Islet precursor cell (in vitro differentiated cells): ENCODE measurements at regions not wholly inside any gene's neighbourhood (a gene's known extent, or its start where the extent isn't known, plus 50 kb on each side); places are given as distances from the start of the nearest gene placed in this dataset.
"Not testable (repeated sequence)": the region's sequence is repeated elsewhere in the genome, so short reads cannot be mapped to it uniquely, and the experiment has no call there.

Experiments
- DNase-seq: peaks from one replicate; pipeline ENCODE4 v3.0.0-alpha.2; 2018

- no peak for DNase-seq
These were observed 613.5 kb downstream of the IQCM start for GRCh38 chr4:149202117-149202516.

GRCh38 chr4:149199594-149199993 lies 616.0 kb downstream of the IQCM start:
- DNase-seq = no peak

GRCh38 chr4:149194061-149194460 lies 621.6 kb downstream of the IQCM start:
- no peak for DNase-seq

- DNase-seq = no peak
These were observed 627.9 kb downstream of the IQCM start for GRCh38 chr4:149187726-149188125.

- DNase-seq = no peak
These were observed 632.0 kb downstream of the IQCM start for GRCh38 chr4:149183638-149184037.

- DNase-seq = not testable (repeated sequence)
These were observed 634.2 kb downstream of the IQCM start for GRCh38 chr4:149181459-149181858.

GRCh38 chr4:149176039-149176438 lies 639.6 kb downstream of the IQCM start:
- peak; percentile 61 for DNase-seq

- DNase-seq = no peak
These were observed 640.1 kb downstream of the IQCM start for GRCh38 chr4:149175549-149175948.

GRCh38 chr4:149173241-149174013 lies 642.2 kb downstream of the IQCM start:
- no peak for DNase-seq

GRCh38 chr4:149168645-149169044 lies 647.0 kb downstream of the IQCM start:
- no peak for DNase-seq

GRCh38 chr4:149166876-149167275 lies 648.8 kb downstream of the IQCM start:
- DNase-seq = no peak

GRCh38 chr4:149166365-149166764 lies 649.3 kb downstream of the IQCM start:
- DNase-seq = no peak

- DNase-seq = peak; percentile 80
These were observed 651.4 kb downstream of the IQCM start for GRCh38 chr4:149164282-149164681.

GRCh38 chr4:149161247-149161646 lies 654.4 kb downstream of the IQCM start:
- DNase-seq = no peak

- no peak for DNase-seq
These were observed 655.3 kb downstream of the IQCM start for GRCh38 chr4:149160370-149160769.

GRCh38 chr4:149158817-149159216 lies 656.8 kb downstream of the IQCM start:
- DNase-seq = no peak

GRCh38 chr4:149145803-149146202 lies 669.8 kb downstream of the IQCM start:
- DNase-seq = no peak

GRCh38 chr4:149144060-149144459 lies 671.6 kb downstream of the IQCM start:
- no peak for DNase-seq

- DNase-seq = no peak
These were observed 674.3 kb downstream of the IQCM start for GRCh38 chr4:149141391-149141790.

- DNase-seq = no peak
These were observed 674.8 kb downstream of the IQCM start for GRCh38 chr4:149140841-149141240.

- no peak for DNase-seq
These were observed 678.6 kb downstream of the IQCM start for GRCh38 chr4:149136951-149137620.

- no peak for DNase-seq
These were observed 680.6 kb downstream of the IQCM start for GRCh38 chr4:149135062-149135461.

GRCh38 chr4:149121023-149121404 lies 678.8 kb upstream of the NR3C2 start:
- no peak for DNase-seq

GRCh38 chr4:149120331-149121022 lies 678.3 kb upstream of the NR3C2 start:
- DNase-seq = no peak
